AG20443 (cell line): ENCODE measurements at regions not wholly inside any gene's neighbourhood (a gene's known extent, or its start where the extent isn't known, plus 50 kb on each side); places are given as distances from the start of the nearest gene placed in this dataset.

Experiments used
- DNase-seq: peaks from one replicate; pipeline ENCODE4 v3.0.0; 2012; ENCODE audit warnings: low spot score, mixed read lengths

- DNase-seq: peak; percentile 96
Measured at GRCh38 chrX:2608638-2609430, 82.3 kb upstream of the CD99 start.

DNA sequence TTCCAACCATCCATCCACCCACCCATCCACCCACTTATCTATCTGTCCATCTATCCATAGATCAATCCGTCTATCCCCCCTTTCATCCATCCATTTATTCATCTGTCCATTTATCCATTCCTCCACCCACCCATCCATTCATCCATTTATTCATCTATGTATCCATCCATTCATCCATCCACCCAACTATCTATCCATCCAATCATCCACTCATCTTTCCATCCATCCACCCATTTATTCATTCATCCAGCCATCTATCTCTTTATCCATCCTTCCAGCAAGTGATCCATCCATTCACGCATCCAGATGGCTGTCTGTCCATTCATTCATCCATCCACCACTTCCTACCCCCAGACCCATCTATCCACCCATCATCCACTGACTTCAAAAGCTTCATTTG lies 84.0 kb upstream of the CD99 start:
- no peak for DNase-seq

GRCh38 chrX:2600564-2600963 lies 90.5 kb upstream of the CD99 start:
- no peak for DNase-seq

- DNase-seq: no peak
Measured at GRCh38 chrX:2596555-2597255, 94.4 kb upstream of the CD99 start.

- DNase-seq: no peak
Measured at GRCh38 chrX:2596045-2596444, 95.0 kb upstream of the CD99 start.

DNA sequence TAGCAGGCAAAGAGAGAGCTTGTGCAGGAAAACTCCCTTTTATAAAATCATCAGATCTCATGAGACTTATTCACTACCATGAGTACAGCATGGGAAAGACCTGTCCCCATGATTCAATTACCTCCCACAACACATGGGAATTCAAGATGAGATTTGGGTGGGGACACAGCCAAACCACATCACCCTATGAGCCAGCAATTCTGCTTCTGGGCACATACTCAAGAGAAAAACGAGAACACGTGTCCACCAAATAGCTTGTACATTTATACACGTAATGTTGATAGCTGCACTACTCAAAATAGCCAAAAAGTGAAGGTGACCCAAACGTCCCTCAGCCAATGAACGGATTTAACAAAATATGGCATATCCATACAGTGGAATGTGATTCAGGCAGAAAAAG lies 94.5 kb upstream of the DHRSX start:
- DNase-seq: no peak

- DNase-seq: no peak
Measured at GRCh38 chrX:2594491-2594890, 93.7 kb upstream of the DHRSX start.

- DNase-seq: no peak
Measured at GRCh38 chrX:2592279-2592678, 91.5 kb upstream of the DHRSX start.

GRCh38 chrX:2589186-2590020 lies 88.6 kb upstream of the DHRSX start:
- DNase-seq: peak; percentile 39

DNA sequence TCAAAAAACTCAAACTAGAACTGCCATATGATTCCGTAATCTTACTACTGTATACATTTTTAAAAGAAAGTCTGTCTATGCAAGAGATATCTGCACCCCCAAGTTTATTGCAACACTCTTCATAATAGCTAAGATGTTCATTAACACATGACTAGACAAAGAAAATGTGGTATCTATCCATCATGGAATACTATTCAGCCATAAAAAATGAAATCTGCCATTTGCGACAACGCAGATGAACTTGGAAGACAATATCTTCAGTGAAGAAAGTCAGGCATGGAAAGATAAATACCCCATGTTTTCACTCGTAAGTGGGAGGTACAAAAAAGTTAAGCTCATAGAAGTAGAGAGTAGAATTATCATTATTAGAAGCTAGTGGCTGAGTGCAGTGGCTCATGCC lies 87.3 kb upstream of the DHRSX start:
- no peak for DNase-seq

GRCh38 chrX:2587146-2587545 lies 86.4 kb upstream of the DHRSX start:
- no peak for DNase-seq

- no peak for DNase-seq
Measured at GRCh38 chrX:2585158-2585470, 84.3 kb upstream of the DHRSX start.

GRCh38 chrX:2584251-2585157 lies 83.7 kb upstream of the DHRSX start:
- no peak for DNase-seq

- no peak for DNase-seq
Measured at GRCh38 chrX:2583194-2584162, 82.7 kb upstream of the DHRSX start.

DNA sequence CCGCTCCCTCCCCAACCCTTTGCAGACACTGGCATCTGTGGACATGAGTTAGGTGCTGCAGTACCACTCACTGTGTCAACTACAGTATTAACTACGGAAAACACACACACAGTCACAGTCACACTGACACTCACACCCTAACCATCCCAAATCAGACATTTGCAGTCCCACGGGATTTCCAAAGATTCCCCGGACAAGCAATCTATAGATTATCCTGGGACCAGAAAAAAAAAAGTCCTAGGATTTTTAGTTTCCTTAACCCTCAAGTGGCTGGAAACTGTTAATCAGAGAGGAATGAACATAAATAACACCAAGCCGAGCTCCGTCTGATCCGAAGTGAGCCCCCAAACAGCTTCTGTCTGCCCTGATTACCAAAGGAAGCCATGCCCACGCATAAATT lies 81.9 kb upstream of the DHRSX start:
- DNase-seq: no peak

GRCh38 chrX:2581296-2581695 lies 80.5 kb upstream of the DHRSX start:
- DNase-seq: no peak

- DNase-seq: no peak
Measured at GRCh38 chrX:2578864-2579263, 78.1 kb upstream of the DHRSX start.

DNA sequence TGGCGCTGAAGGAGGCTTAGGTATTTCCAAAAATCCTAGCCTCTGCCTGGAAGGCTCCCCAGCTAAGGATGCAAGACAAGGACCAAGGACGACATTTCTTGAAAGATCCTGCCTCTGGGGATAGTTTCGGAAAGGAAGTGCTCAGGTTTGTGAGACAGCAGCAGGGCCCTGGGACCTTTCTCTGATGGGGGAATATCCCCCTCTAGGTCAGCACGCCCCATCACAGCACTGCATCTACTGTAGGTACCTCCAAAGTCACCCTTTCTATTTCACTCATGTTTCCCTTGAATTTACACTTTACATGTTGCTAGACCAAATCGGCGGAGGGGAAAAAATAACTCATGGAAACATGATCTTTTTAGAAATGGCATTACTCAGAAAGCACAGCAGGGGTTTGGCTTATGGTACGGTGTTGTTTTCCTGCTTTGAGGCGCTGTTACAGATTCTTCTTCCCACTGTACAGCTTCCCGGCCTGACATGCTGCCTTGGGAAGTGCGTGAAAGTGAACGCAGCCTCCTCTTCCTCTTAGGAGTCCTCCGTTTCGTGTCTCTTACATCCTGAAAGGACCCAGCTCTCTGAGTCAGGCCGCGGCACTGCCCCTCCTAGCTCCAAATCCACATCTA lies 77.2 kb upstream of the DHRSX start:
- DNase-seq: no peak

DNA sequence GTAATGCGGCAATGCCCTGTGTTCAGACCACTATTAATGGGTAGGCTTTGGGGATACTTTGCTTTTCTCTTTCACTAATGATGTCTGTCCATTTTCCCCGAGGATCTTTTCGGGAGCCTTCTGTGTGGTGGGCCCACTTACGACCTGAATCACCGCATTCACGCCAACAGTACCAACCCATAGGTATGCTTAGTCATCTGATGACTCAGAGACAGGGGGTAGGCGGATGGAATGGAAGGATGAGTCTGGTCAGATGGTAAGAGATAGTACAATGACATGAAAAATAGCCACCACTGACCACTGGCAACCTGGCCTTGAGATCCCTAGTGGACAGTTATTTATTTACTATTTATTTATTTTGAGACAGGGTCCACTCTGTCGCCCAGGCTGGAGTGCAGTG lies 76.0 kb upstream of the DHRSX start:
- DNase-seq: no peak

DNA sequence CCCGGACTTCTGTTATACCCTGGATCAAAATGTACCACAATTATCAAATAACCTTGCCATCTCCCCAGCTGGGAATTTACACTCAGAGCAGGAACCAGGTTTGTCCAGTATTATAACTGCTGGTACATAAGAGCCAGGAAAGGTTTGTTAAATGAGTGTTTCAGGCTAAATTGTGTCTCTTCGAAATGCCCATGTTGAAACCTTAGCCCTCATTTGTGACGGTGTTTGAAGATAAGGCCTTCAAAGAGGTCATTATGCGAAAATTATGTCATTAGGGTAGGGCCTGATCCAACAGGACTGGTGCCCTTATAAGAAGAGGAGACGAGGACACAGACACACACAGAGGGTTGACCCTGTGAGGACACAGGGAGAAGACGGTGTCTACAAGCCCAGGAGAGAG lies 73.5 kb upstream of the DHRSX start:
- no peak for DNase-seq
